Right cardiac atrium (tissue), 5 donors: ENCODE measurements at regions not wholly inside any gene's neighbourhood (a gene's known extent, or its start where the extent isn't known, plus 50 kb on each side); places are given as distances from the start of the nearest gene placed in this dataset.
A peak's percentile ranks its signal among the peaks of the same experiment; 100 is the strongest.
"Not testable (repeated sequence)": the region's sequence is repeated elsewhere in the genome, so short reads cannot be mapped to it uniquely, and the experiment has no call there.

ENCODE experiments used
- ATAC-seq, 2 donors: fragments of 200-7000 bp; cut with Tn5 transposase; one replicate each; pipeline versions ENCODE4 v1.8.0 to v1.9.1; 2020; ENCODE audit warnings: moderate library complexity in 2 of 2, mild to moderate bottlenecking in 1 of 2
- DNase-seq, 3 donors: peaks; one replicate each; pipeline ENCODE4 v3.0.0-alpha.2; 2020
- H3K27ac ChIP-seq: one replicate; pipeline ENCODE4 v1.5.1; 2013; ENCODE audit warnings: mild to moderate bottlenecking, low read length, control low read depth, moderate library complexity
- H3K27me3 ChIP-seq: one replicate; pipeline ENCODE4 v1.6.1; 2013; ENCODE audit not compliant: control insufficient read depth, insufficient read depth
- H3K4me1 ChIP-seq: one replicate; pipeline ENCODE4 v1.6.1; 2013; ENCODE audit warnings: low read length; ENCODE audit not compliant: control insufficient read depth, insufficient read depth
- H3K4me3 ChIP-seq: one replicate; pipeline ENCODE4 v1.5.1; 2013; ENCODE audit warnings: low read length, control low read depth
- H3K9me3 ChIP-seq: one replicate; pipeline ENCODE4 v1.6.1; 2013; ENCODE audit warnings: low read length; ENCODE audit not compliant: control insufficient read depth
- WGBS: extraction: QIAGEN DNeasy Blood & Tissue Kit; methylation state at CpG from one replicate; pipeline ENCODE4 v1.1.7; 2013; 5-methylcytosine and 5-hydroxymethylcytosine counted together
- intact Hi-C, 4 donors: fragments of 100-400 bp; cut with DNase I; formaldehyde crosslinking; loops; one replicate each; pipeline versions ENCODE4 v1.11.0 to v1.14.0; 2022 to 2023
- donor health status: healthy with polysubstance abuse.
- donor health status: DM: no; HTN: yes; CAD: no.
- donor health status: DM: no; HTN: no; CAD: no.
- donor health status: DM: no; HTN: yes; CAD: no; lungs with severe emphysema.
- donor health status: DM: yes; HTN: yes; CAD: no.

- ATAC-seq, H3K4me1 ChIP-seq, H3K27ac ChIP-seq, intact Hi-C loops, H3K4me3 ChIP-seq, H3K9me3 ChIP-seq, H3K27me3 ChIP-seq: not testable (repeated sequence)
- 55% methylated on average over 8 of the region's 10 CpGs for WGBS
- DNase-seq, result peak in 1 of 3 donors; percentile 34
These were observed 2986.4 kb upstream of the OR11H1 start for GRCh38 chr22:12541412-12542170.

- H3K4me1 ChIP-seq, H3K4me3 ChIP-seq, H3K27ac ChIP-seq, intact Hi-C loops, H3K27me3 ChIP-seq, H3K9me3 ChIP-seq, ATAC-seq: not testable (repeated sequence)
- 62% methylated on average over 5 of the region's 5 CpGs for WGBS
- peak in 1 of 3 donors; percentile 12 for DNase-seq
These were observed 2974.6 kb upstream of the OR11H1 start for GRCh38 chr22:12553366-12553765.

- H3K9me3 ChIP-seq, H3K4me3 ChIP-seq, intact Hi-C loops, H3K27ac ChIP-seq, H3K4me1 ChIP-seq, DNase-seq, H3K27me3 ChIP-seq, ATAC-seq: not testable (repeated sequence)
- WGBS, result 70% methylated on average over 6 of the region's 9 CpGs
These were observed 2973.3 kb upstream of the OR11H1 start for GRCh38 chr22:12554648-12555192.

DNA sequence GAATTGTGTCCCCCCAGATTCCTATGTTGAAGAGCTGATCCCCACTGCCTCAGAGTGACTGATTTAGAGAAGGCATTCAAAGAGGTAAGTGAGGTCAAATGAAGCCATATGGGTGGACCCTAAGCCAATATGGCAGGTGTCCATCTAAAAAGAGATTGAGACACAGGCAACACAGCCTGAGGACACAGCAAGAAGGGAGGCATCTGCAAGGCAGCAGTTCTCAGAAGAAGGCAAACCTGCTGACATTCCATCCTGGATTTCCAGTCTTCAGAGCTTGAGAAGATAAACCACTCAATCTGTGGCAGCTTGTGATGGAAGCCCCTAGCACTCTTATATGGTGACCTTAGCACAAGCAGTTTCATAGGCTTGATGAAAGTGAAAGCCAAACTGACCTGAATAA lies 2956.5 kb upstream of the OR11H1 start:
- intact Hi-C loops, H3K27ac ChIP-seq, DNase-seq, H3K4me3 ChIP-seq, H3K9me3 ChIP-seq, ATAC-seq, H3K27me3 ChIP-seq, H3K4me1 ChIP-seq: not testable (repeated sequence)

DNA sequence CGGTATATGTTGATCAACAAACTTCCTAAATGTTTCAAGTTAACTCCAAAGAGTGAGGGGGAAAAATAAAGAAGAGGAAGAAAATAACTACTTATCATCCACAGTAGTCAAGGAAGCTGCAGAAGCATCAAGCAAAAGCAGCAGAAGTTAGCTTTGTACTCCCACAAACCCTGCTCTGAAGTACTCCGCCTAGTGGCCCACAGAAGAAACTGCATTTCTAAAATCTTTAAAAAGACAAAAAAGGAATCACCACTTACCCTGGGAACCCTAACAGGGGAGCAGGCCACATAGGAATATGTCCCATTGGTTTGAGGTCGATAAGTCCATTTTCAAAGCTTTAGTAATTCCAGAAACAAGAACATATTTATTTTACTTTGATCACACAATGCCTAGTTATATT lies 2948.3 kb upstream of the OR11H1 start:
- H3K9me3 ChIP-seq, intact Hi-C loops, H3K27me3 ChIP-seq, H3K27ac ChIP-seq, H3K4me3 ChIP-seq, ATAC-seq, DNase-seq, H3K4me1 ChIP-seq: not testable (repeated sequence)
- 4% methylated on average over 2 of the region's 3 CpGs for WGBS

- H3K4me1 ChIP-seq, ATAC-seq, H3K9me3 ChIP-seq, H3K27ac ChIP-seq, intact Hi-C loops, H3K4me3 ChIP-seq, H3K27me3 ChIP-seq: not testable (repeated sequence)
- DNase-seq, result peak in 2 of 3 donors; percentile 30 to 49
- WGBS, result 61% methylated on average over 17 of the region's 17 CpGs
These were observed 2943.5 kb upstream of the OR11H1 start for GRCh38 chr22:12584457-12584856.

- ATAC-seq, DNase-seq, intact Hi-C loops, H3K4me1 ChIP-seq, H3K27ac ChIP-seq, H3K27me3 ChIP-seq, H3K4me3 ChIP-seq, H3K9me3 ChIP-seq: not testable (repeated sequence)
- 73% methylated on average over 5 of the region's 5 CpGs for WGBS
These were observed 2943.1 kb upstream of the OR11H1 start for GRCh38 chr22:12584874-12585273.

- peak in 1 of 3 donors; percentile 53 for DNase-seq
These were observed 2932.3 kb upstream of the OR11H1 start for GRCh38 chr22:12595724-12596123.

GRCh38 chr22:12597778-12598177 lies 2930.2 kb upstream of the OR11H1 start:
- intact Hi-C loops, H3K9me3 ChIP-seq: not testable (repeated sequence)

More at GRCh38 chr22:12595724-12596123, 2932.3 kb upstream of the OR11H1 start:
- H3K27ac ChIP-seq, H3K4me1 ChIP-seq, H3K9me3 ChIP-seq, intact Hi-C loops, H3K27me3 ChIP-seq, H3K4me3 ChIP-seq, ATAC-seq: not testable (repeated sequence)
- 70% methylated on average over 13 of the region's 13 CpGs for WGBS

DNA sequence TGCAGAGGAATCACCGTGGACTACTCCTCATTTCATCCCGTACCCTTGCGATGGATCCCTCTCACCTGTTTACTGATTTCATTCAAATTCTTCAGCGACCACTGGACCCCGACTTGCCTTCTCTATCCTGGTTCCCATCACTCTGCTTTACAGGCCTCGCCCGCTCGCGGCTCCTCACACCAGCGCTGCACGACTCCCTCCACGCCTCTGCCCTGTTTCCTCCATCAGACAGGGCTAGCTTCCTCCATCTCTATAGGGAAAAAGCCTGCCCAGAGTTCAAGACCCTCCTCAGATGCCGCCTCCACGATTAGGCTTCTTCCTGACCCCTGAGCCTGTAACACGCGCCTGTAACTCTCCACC lies 2926.5 kb upstream of the OR11H1 start:
- H3K27ac ChIP-seq, H3K4me1 ChIP-seq, intact Hi-C loops, ATAC-seq, H3K27me3 ChIP-seq, H3K9me3 ChIP-seq, H3K4me3 ChIP-seq, DNase-seq: not testable (repeated sequence)
- WGBS, result 68% methylated on average over 16 of the region's 16 CpGs

More at GRCh38 chr22:12597778-12598177, 2930.2 kb upstream of the OR11H1 start:
- ATAC-seq, H3K27ac ChIP-seq, H3K4me1 ChIP-seq, H3K4me3 ChIP-seq, DNase-seq, H3K27me3 ChIP-seq: not testable (repeated sequence)
- 64% methylated on average over 4 of the region's 4 CpGs for WGBS

GRCh38 chr22:12601870-12602779 lies 2925.9 kb upstream of the OR11H1 start:
- DNase-seq (peak; percentile 17 to 67 (median 64)), ATAC-seq (peak in 1 of 2 donors; percentile 54)
- Histone ChIP-seq H3K27me3 (no peaks in the 10 kb centered on the region), H3K4me1 (no peaks in the 10 kb centered on the region), H3K4me3 (no peak overlapping the region), H3K9me3 (peaks cover 2% of the 10 kb centered on the region), H3K27ac (no peak overlapping the region)
- intact Hi-C loops, result no loop called here
- 53% methylated on average over 75 of the region's 75 CpGs for WGBS
